Gastroesophageal sphincter (tissue), 3 donors: ENCODE measurements at regions not wholly inside any gene's neighbourhood (a gene's known extent, or its start where the extent isn't known, plus 50 kb on each side); places are given as distances from the start of the nearest gene placed in this dataset.

Experiments used
- POLR2A ChIP-seq, 2 donors: fragments of 450-650 bp; IDR thresholded peaks; one replicate each; pipeline ENCODE4 v1.6.1; 2017; ENCODE audit warnings: antibody characterized with exemption in 2 of 2, mild to moderate bottlenecking in 2 of 2, moderate library complexity in 1 of 2
- POLR2AphosphoS5 ChIP-seq: sonication (generic); formaldehyde crosslinking; IDR thresholded peaks from one replicate; pipeline ENCODE4 v1.6.1; 2017; ENCODE audit warnings: antibody characterized with exemption
- TF ChIP-seq, protein P1 (sequence below), 4 experiments: fragments of 200-600 bp in 2 of 4; fragments of 450-650 bp in 2 of 4; sonication (generic) in 1 of 4; IDR thresholded peaks; one replicate each; pipeline ENCODE4 v1.5.1; 2017 to 2019; ENCODE audit warnings: antibody characterized with exemption in 4 of 4, mild to moderate bottlenecking in 2 of 4, moderate library complexity in 2 of 4

DNA sequence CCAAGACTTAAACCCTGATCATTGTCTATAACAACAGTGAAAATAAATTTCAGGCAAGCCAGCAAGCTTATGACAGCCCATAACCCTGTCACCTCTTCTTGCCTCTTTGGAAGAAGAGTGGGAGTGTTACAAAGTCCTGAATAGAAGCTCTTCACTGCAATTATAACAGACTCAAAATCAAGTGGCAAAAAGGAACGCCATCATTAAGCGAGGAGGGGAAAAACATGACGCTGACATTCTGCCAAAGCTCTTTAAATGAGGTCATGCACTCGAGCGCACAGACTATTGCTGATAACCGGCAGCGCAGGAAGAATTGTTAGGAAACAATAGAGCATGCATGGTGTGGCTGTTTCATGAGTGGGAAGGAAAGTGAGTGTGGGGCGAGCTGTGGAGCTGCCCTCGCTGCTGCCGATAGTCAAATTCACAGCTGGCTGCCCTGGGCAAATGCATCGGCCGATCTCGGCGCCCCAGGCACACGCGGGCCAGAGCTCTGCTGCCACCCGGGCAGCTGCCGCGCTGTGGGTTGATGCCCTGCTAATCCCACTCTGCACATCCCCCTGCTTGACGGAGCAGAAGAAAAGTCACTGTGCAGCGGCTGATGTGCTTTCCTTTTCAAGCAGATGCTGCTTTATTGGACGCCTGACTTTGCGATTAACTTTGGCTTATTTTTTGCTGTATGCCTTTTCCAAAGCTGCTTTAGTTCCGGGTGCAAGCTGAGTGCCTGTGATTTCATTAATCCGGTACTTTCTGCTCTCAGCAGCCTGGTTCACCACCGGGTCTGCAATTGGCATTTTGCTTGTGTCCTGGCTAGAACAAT lies 102.4 kb upstream of the ST6GALNAC5 start:
- TF ChIP-seq POLR2A (IDR thresholded peaks at IDR 0.05) (no peak), POLR2AphosphoS5 (no peak)
- TF ChIP-seq, protein P1, sequence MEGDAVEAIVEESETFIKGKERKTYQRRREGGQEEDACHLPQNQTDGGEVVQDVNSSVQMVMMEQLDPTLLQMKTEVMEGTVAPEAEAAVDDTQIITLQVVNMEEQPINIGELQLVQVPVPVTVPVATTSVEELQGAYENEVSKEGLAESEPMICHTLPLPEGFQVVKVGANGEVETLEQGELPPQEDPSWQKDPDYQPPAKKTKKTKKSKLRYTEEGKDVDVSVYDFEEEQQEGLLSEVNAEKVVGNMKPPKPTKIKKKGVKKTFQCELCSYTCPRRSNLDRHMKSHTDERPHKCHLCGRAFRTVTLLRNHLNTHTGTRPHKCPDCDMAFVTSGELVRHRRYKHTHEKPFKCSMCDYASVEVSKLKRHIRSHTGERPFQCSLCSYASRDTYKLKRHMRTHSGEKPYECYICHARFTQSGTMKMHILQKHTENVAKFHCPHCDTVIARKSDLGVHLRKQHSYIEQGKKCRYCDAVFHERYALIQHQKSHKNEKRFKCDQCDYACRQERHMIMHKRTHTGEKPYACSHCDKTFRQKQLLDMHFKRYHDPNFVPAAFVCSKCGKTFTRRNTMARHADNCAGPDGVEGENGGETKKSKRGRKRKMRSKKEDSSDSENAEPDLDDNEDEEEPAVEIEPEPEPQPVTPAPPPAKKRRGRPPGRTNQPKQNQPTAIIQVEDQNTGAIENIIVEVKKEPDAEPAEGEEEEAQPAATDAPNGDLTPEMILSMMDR (IDR thresholded peaks at IDR 0.05) = no peak
